Choroid plexus epithelial cell (primary cell): ENCODE measurements at regions not wholly inside any gene's neighbourhood (a gene's known extent, or its start where the extent isn't known, plus 50 kb on each side); places are given as distances from the start of the nearest gene placed in this dataset.

ENCODE experiments used
- DNase-seq: peaks from one replicate; pipeline ENCODE4 v3.0.0-alpha.2; 2010; ENCODE audit warnings: low read depth
- H3K4me3 ChIP-seq: 2 replicates; pipeline ENCODE4 v1.5.1; 2011; ENCODE audit warnings: low read depth, mild to moderate bottlenecking, control low read depth, low read length, moderate library complexity
- CTCF ChIP-seq: conservative IDR thresholded peaks from 2 replicates; pipeline ENCODE4 v1.5.1; 2011; ENCODE audit warnings: low read depth, mild to moderate bottlenecking, control low read depth, inconsistent platforms, low read length, moderate library complexity

GRCh38 chr11:114896594-114896993 lies 218.3 kb downstream of the NXPE2 start:
- no peak overlapping the region for H3K4me3 ChIP-seq
- no peak for TF ChIP-seq CTCF
- DNase-seq = no peak

- TF ChIP-seq CTCF = no peak
- no peak for DNase-seq
- H3K4me3 ChIP-seq = no peak overlapping the region
Observed at GRCh38 chr11:114909866-114910265, 231.5 kb downstream of the NXPE2 start.

GRCh38 chr11:114912826-114913225 lies 234.5 kb downstream of the NXPE2 start:
- no peak for DNase-seq
- no peak for TF ChIP-seq CTCF
- H3K4me3 ChIP-seq = no peak overlapping the region

GRCh38 chr11:114914231-114915005 lies 236.1 kb downstream of the NXPE2 start:
- DNase-seq = no peak
- no peak for TF ChIP-seq CTCF
- no peak overlapping the region for H3K4me3 ChIP-seq

- DNase-seq = no peak
- no peak overlapping the region for H3K4me3 ChIP-seq
- TF ChIP-seq CTCF = no peak
Observed at GRCh38 chr11:114915871-114916805, 237.8 kb downstream of the NXPE2 start.

- TF ChIP-seq CTCF = no peak
- no peak overlapping the region for H3K4me3 ChIP-seq
- no peak for DNase-seq
Observed at GRCh38 chr11:114918286-114918685, 240.0 kb downstream of the NXPE2 start.
